22Rv1 (cell line): ENCODE measurements at regions not wholly inside any gene's neighbourhood (a gene's known extent, or its start where the extent isn't known, plus 50 kb on each side); places are given as distances from the start of the nearest gene placed in this dataset.

Experiments
- CTCF ChIP-seq: fragments of 450-650 bp; IDR thresholded peaks from 2 replicates; pipeline ENCODE4 v1.5.1; 2017; ENCODE audit warnings: mild to moderate bottlenecking
- ZFX ChIP-seq: fragments of 450-650 bp; IDR thresholded peaks from 2 replicates; pipeline ENCODE4 v1.6.1; 2017; ENCODE audit warnings: antibody characterized with exemption, borderline replicate concordance

GRCh38 chr4:100681289-100681688 lies 163.5 kb upstream of the EMCN start:
- TF ChIP-seq CTCF = no peak
- no peak for TF ChIP-seq ZFX
